WTC11 (cell line): ENCODE measurements at regions not wholly inside any gene's neighbourhood (a gene's known extent, or its start where the extent isn't known, plus 50 kb on each side); places are given as distances from the start of the nearest gene placed in this dataset.

Experiments used
- ATAC-seq: fragments of 200-7000 bp; cut with Tn5 transposase; 2 replicates; pipeline ENCODE4 v1.10.0; 2021; ENCODE audit warnings: mild to moderate bottlenecking, moderate library complexity
- CTCF ChIA-PET: fragments of 300-600 bp; sonication (Branson Sonifier 250); formaldehyde crosslinking; loops from one replicate; lab custom pipeline; 2021; ENCODE audit warnings: antibody characterized with exemption; lab: Charles Lee
- POLR2A ChIA-PET: fragments of 350-600 bp; sonication (Branson Sonifier 250); formaldehyde crosslinking; loops from one replicate; lab custom pipeline; 2021; ENCODE audit warnings: antibody characterized with exemption; lab: Charles Lee
- DNase-seq: peaks from one replicate; pipeline ENCODE4 v3.0.0; 2021; ENCODE audit warnings: low spot score
- H3K27ac Mint-ChIP-seq: 2 replicates; pipeline ENCODE4 v1.8.0; 2021; ENCODE audit warnings: mixed read lengths
- H3K27me3 Mint-ChIP-seq: 2 replicates; pipeline ENCODE4 v1.8.0; 2021; ENCODE audit warnings: low read depth, mild to moderate bottlenecking, moderate library complexity, mixed read lengths
- H3K36me3 Mint-ChIP-seq: 2 replicates; pipeline ENCODE4 v1.8.0; 2021; ENCODE audit warnings: mixed read lengths
- H3K4me1 Mint-ChIP-seq: 2 replicates; pipeline ENCODE4 v1.8.0; 2022; ENCODE audit warnings: mixed read lengths
- H3K4me3 Mint-ChIP-seq: 2 replicates; pipeline ENCODE4 v1.8.0; 2021; ENCODE audit warnings: mild to moderate bottlenecking, moderate library complexity, mixed read lengths
- H3K9me3 Mint-ChIP-seq: 2 replicates; pipeline ENCODE4 v1.8.0; 2021; ENCODE audit warnings: mixed read lengths
- AFF4 ChIP-seq: sonication (generic); formaldehyde crosslinking; IDR thresholded peaks from 2 replicates; pipeline ENCODE4 v1.8.1; 2023; ENCODE audit warnings: mild to moderate bottlenecking, missing genetic modification reagents, borderline replicate concordance
- CREM ChIP-seq: sonication (generic); formaldehyde crosslinking; IDR thresholded peaks from 2 replicates; pipeline ENCODE4 v1.8.1; 2022; ENCODE audit warnings: mild to moderate bottlenecking, missing genetic modification reagents, moderate library complexity
- E2F1 ChIP-seq: sonication (generic); formaldehyde crosslinking; IDR thresholded peaks from 2 replicates; pipeline ENCODE4 v1.8.0; 2022; ENCODE audit warnings: mild to moderate bottlenecking, missing genetic modification reagents
- GTF2I ChIP-seq: fragments of 250-450 bp; sonication (Bioruptor Pico); conservative IDR thresholded peaks from 2 replicates; pipeline ENCODE4 v1.4.0; 2021; ENCODE audit warnings: mild to moderate bottlenecking
- KAT7 ChIP-seq: sonication (generic); formaldehyde crosslinking; IDR thresholded peaks from 2 replicates; pipeline ENCODE4 v1.8.1; 2023; ENCODE audit warnings: missing genetic modification reagents, mild to moderate bottlenecking, borderline replicate concordance
- NFE2L1 ChIP-seq: sonication (generic); formaldehyde crosslinking; IDR thresholded peaks from 2 replicates; pipeline ENCODE4 v1.8.1; 2023; ENCODE audit warnings: missing genetic modification reagents
- NR1H2 ChIP-seq: sonication (generic); formaldehyde crosslinking; IDR thresholded peaks from 2 replicates; pipeline ENCODE4 v1.9.0; 2021; ENCODE audit warnings: mild to moderate bottlenecking, moderate library complexity, missing genetic modification reagents
- PRRX2 ChIP-seq: fragments of 250-450 bp; sonication (Bioruptor Pico); IDR thresholded peaks from 2 replicates; pipeline ENCODE4 v1.8.0; 2021; ENCODE audit warnings: mild to moderate bottlenecking
- SP1 ChIP-seq: sonication (generic); formaldehyde crosslinking; conservative IDR thresholded peaks from 2 replicates; pipeline ENCODE4 v1.8.1; 2022; ENCODE audit warnings: missing genetic modification reagents
- TEAD1 ChIP-seq: sonication (generic); formaldehyde crosslinking; IDR thresholded peaks from 2 replicates; pipeline ENCODE4 v1.8.0; 2022; ENCODE audit warnings: mild to moderate bottlenecking, missing genetic modification reagents
- ZNF138 ChIP-seq: sonication (generic); formaldehyde crosslinking; conservative IDR thresholded peaks from 2 replicates; pipeline ENCODE4 v1.8.1; 2022; ENCODE audit warnings: mild to moderate bottlenecking, moderate library complexity, missing genetic modification reagents
- ZNF317 ChIP-seq: sonication (generic); formaldehyde crosslinking; IDR thresholded peaks from 2 replicates; pipeline ENCODE4 v1.8.1; 2023; ENCODE audit warnings: low read depth, mild to moderate bottlenecking, moderate library complexity, missing genetic modification reagents, borderline replicate concordance
- ZNF423 ChIP-seq: fragments of 250-450 bp; sonication (Bioruptor Pico); IDR thresholded peaks from 2 replicates; pipeline ENCODE4 v2.1.2; 2022; ENCODE audit warnings: mild to moderate bottlenecking, moderate library complexity
- ZNF532 ChIP-seq: fragments of 250-450 bp; sonication (Bioruptor Pico); IDR thresholded peaks from 2 replicates; pipeline ENCODE4 v1.9.0; 2021; ENCODE audit warnings: mild to moderate bottlenecking, borderline replicate concordance
- TF ChIP-seq, protein P1 (sequence below): sonication (generic); formaldehyde crosslinking; conservative IDR thresholded peaks from 2 replicates; pipeline ENCODE4 v1.8.1; 2022; ENCODE audit warnings: mild to moderate bottlenecking, missing genetic modification reagents
- TF ChIP-seq, protein P2 (sequence below): sonication (generic); formaldehyde crosslinking; IDR thresholded peaks from 2 replicates; pipeline ENCODE4 v1.8.1; 2022; ENCODE audit warnings: missing genetic modification reagents, borderline replicate concordance
- TF ChIP-seq, protein P3 (sequence below): fragments of 250-450 bp; sonication (Bioruptor Pico); IDR thresholded peaks from 2 replicates; pipeline ENCODE4 v1.9.0; 2021; ENCODE audit warnings: moderate library complexity, mild to moderate bottlenecking, inconsistent platforms, borderline replicate concordance
- TF ChIP-seq, protein P4 (sequence below): sonication (generic); formaldehyde crosslinking; IDR thresholded peaks from 2 replicates; pipeline ENCODE4 v1.8.1; 2023; ENCODE audit warnings: mild to moderate bottlenecking, missing genetic modification reagents
- TF ChIP-seq, protein P5 (sequence below): sonication (generic); formaldehyde crosslinking; IDR thresholded peaks from 2 replicates; pipeline ENCODE4 v1.8.1; 2023; ENCODE audit warnings: mild to moderate bottlenecking, missing genetic modification reagents, moderate library complexity

DNA sequence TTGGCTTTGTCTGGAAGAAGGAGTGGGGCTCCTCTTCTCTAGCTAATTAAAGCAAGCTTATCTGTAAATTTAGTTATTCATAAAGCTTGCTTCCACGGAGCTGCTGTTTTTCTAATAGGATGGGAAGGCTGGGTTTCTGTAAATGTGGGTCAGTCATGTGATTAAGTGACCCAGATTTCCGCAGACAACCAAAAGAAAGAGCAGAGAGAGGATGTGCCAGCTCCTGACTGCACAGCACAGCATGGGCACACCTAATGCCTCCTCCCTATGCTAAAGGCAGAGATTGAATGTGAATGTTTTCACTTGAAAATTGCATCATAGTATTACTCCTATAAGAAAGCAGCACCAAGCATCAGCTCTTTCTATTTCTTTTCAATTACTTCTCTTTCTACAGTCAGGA is 160.2 kb downstream of the FAT3 start:
- TF ChIP-seq E2F1 (CRISPR knock-in tag) (no peak), CREM (no peak), AFF4 (no peak), ZNF532 (CRISPR knock-in tag) (no peak), ZNF423 (CRISPR knock-in tag) (no peak), KAT7 (no peak), NR1H2 (CRISPR knock-in tag) (no peak)
- TF ChIP-seq, protein P1, sequence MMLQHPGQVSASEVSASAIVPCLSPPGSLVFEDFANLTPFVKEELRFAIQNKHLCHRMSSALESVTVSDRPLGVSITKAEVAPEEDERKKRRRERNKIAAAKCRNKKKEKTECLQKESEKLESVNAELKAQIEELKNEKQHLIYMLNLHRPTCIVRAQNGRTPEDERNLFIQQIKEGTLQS (CRISPR knock-in tag): no peak
- TF ChIP-seq, protein P2, sequence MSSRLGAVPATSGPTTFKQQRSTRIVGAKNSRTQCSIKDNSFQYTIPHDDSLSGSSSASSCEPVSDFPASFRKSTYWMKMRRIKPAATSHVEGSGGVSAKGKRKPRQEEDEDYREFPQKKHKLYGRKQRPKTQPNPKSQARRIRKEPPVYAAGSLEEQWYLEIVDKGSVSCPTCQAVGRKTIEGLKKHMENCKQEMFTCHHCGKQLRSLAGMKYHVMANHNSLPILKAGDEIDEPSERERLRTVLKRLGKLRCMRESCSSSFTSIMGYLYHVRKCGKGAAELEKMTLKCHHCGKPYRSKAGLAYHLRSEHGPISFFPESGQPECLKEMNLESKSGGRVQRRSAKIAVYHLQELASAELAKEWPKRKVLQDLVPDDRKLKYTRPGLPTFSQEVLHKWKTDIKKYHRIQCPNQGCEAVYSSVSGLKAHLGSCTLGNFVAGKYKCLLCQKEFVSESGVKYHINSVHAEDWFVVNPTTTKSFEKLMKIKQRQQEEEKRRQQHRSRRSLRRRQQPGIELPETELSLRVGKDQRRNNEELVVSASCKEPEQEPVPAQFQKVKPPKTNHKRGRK (CRISPR knock-in tag): no peak
- ATAC-seq (peak; percentile 40), DNase-seq (no peak)
- CTCF ChIA-PET: interaction anchor here (0.6 to 1.5 kb wide), 4 partner anchors 13 to 44 kb away, joined by 3 to 8 read pairs (median 3); no protein-coding TSS in a partner anchor
- Mint-ChIP-seq H3K9me3 (no peaks in the 10 kb centered on the region), H3K27me3 (no peaks in the 10 kb centered on the region), H3K4me3 (no peak overlapping the region), H3K4me1 (peaks cover 32% of the 10 kb centered on the region), H3K36me3 (no peaks in the 10 kb centered on the region), H3K27ac (no peak overlapping the region)
- POLR2A ChIA-PET: no interaction called here

GRCh38 chr11:92386577-92386976 is 162.0 kb downstream of the FAT3 start:
- no peaks in the 10 kb centered on the region for H3K9me3 Mint-ChIP-seq
- no peak overlapping the region for H3K27ac Mint-ChIP-seq
- POLR2A ChIA-PET: no interaction called here
- H3K4me1 Mint-ChIP-seq: peaks cover 42% of the 10 kb centered on the region
- CTCF ChIA-PET: interaction anchor here (1.1 kb wide), 1 partner anchor 46 kb away, joined by 3 read pairs; no protein-coding TSS in a partner anchor
- ATAC-seq (no peak), DNase-seq (no peak)
- H3K27me3 Mint-ChIP-seq: no peaks in the 10 kb centered on the region
- H3K4me3 Mint-ChIP-seq: no peak overlapping the region
- no peak for TF ChIP-seq GTF2I (CRISPR knock-in tag)
- no peak for TF ChIP-seq PRRX2 (CRISPR knock-in tag)
- TF ChIP-seq, protein P3, sequence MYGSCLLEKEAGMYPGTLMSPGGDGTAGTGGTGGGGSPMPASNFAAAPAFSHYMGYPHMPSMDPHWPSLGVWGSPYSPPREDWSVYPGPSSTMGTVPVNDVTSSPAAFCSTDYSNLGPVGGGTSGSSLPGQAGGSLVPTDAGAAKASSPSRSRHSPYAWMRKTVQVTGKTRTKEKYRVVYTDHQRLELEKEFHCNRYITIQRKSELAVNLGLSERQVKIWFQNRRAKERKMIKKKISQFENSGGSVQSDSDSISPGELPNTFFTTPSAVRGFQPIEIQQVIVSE (CRISPR knock-in tag): no peak
- TF ChIP-seq ZNF138 (CRISPR knock-in tag): no peak
- no peak for TF ChIP-seq CREM
- no peak for TF ChIP-seq TEAD1 (CRISPR knock-in tag)
- TF ChIP-seq, protein P4, sequence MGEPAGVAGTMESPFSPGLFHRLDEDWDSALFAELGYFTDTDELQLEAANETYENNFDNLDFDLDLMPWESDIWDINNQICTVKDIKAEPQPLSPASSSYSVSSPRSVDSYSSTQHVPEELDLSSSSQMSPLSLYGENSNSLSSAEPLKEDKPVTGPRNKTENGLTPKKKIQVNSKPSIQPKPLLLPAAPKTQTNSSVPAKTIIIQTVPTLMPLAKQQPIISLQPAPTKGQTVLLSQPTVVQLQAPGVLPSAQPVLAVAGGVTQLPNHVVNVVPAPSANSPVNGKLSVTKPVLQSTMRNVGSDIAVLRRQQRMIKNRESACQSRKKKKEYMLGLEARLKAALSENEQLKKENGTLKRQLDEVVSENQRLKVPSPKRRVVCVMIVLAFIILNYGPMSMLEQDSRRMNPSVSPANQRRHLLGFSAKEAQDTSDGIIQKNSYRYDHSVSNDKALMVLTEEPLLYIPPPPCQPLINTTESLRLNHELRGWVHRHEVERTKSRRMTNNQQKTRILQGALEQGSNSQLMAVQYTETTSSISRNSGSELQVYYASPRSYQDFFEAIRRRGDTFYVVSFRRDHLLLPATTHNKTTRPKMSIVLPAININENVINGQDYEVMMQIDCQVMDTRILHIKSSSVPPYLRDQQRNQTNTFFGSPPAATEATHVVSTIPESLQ (CRISPR knock-in tag): no peak
- TF ChIP-seq ZNF317 (CRISPR knock-in tag): no peak
- TF ChIP-seq SP1 (CRISPR knock-in tag): no peak
- TF ChIP-seq, protein P5, sequence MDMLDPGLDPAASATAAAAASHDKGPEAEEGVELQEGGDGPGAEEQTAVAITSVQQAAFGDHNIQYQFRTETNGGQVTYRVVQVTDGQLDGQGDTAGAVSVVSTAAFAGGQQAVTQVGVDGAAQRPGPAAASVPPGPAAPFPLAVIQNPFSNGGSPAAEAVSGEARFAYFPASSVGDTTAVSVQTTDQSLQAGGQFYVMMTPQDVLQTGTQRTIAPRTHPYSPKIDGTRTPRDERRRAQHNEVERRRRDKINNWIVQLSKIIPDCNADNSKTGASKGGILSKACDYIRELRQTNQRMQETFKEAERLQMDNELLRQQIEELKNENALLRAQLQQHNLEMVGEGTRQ (CRISPR knock-in tag): no peak
- no peak for TF ChIP-seq NFE2L1 (CRISPR knock-in tag)
- H3K36me3 Mint-ChIP-seq: no peaks in the 10 kb centered on the region
